ENCODE measurements at regions not wholly inside any gene's neighbourhood (a gene's known extent, or its start where the extent isn't known, plus 50 kb on each side); places are given as distances from the start of the nearest gene placed in this dataset.

DNA sequence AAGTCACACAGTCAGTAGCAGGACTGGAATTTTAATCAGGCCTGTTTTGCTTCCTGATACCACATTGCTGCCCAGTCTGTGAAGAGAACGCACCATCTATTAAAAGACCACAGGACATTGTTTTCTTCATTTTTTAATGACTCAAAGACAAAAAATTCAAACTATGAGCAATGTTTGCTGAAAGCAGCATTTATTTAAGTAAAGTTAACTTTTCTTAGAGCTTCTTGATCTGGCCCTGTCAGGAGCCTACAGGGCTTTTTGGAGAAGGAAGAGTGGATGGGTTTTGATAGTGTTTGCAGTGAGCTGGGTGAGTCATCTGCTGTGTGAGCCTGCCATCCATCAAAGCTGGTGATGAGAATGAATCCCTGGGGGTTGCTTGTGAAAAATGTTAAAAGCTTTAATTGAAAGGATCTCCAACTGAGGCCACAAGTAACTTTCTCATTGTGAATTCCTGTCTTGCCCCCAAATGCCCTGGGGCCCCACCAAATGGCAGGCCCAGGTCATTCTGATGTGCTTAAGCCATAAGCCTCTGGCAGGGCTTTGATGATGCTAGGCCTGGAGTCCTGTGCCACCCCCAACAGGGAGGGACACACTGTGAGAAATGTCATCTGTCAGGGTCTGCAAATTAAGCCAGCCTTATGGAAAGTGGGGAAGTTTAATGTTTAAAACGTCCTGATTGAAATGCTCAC is 136.2 kb upstream of the PFN2 start:
- 53 to 62% (median 56%) methylated on average over 2 of the region's 2 CpGs for WGBS, 3 donors
- no peaks in the 10 kb centered on the region for H3K36me3 ChIP-seq (ENCODE audit: insufficient read depth in 1 of 2, low read depth in 1 of 2)
- DNase-seq (no peak), ATAC-seq (peak; percentile 44 to 62 (median 54))
- H3K4me1 ChIP-seq, result peaks cover 2% of the 10 kb centered on the region
- H3K9me3 ChIP-seq, result peaks cover 2% of the 10 kb centered on the region
- no peak overlapping the region for H3K4me3 ChIP-seq
- no peak overlapping the region for H3K27ac ChIP-seq
- no peaks in the 10 kb centered on the region for H3K27me3 ChIP-seq (ENCODE audit: insufficient read depth in 3 of 3, low read length in 2 of 3)
- TF ChIP-seq, protein P1, sequence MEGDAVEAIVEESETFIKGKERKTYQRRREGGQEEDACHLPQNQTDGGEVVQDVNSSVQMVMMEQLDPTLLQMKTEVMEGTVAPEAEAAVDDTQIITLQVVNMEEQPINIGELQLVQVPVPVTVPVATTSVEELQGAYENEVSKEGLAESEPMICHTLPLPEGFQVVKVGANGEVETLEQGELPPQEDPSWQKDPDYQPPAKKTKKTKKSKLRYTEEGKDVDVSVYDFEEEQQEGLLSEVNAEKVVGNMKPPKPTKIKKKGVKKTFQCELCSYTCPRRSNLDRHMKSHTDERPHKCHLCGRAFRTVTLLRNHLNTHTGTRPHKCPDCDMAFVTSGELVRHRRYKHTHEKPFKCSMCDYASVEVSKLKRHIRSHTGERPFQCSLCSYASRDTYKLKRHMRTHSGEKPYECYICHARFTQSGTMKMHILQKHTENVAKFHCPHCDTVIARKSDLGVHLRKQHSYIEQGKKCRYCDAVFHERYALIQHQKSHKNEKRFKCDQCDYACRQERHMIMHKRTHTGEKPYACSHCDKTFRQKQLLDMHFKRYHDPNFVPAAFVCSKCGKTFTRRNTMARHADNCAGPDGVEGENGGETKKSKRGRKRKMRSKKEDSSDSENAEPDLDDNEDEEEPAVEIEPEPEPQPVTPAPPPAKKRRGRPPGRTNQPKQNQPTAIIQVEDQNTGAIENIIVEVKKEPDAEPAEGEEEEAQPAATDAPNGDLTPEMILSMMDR (IDR thresholded peaks at IDR 0.05), result no peak
- intact Hi-C loops (cut with DNase I), result no loop called here

- DNase-seq (no peak), ATAC-seq (peak in 2 of 4 donors; percentile 24 to 34)
- Histone ChIP-seq H3K27me3 (ENCODE audit: insufficient read depth in 3 of 3, low read length in 2 of 3) (no peaks in the 10 kb centered on the region), H3K27ac (no peak overlapping the region), H3K9me3 (peaks cover 8% of the 10 kb centered on the region), H3K36me3 (ENCODE audit: insufficient read depth in 1 of 2, low read depth in 1 of 2) (no peaks in the 10 kb centered on the region), H3K4me3 (no peak overlapping the region), H3K4me1 (peaks cover 2% of the 10 kb centered on the region)
- intact Hi-C loops (cut with DNase I), result no loop called here
- WGBS, 3 donors, result 69 to 87% (median 72%) methylated on average over 7 of the region's 7 CpGs
- TF ChIP-seq, protein P1 (IDR thresholded peaks at IDR 0.05), result no peak
Measured at GRCh38 chr3:150105886-150106612, 135.4 kb upstream of the PFN2 start.

GRCh38 chr3:150105025-150105424 is 134.3 kb upstream of the PFN2 start:
- no peaks in the 10 kb centered on the region for H3K27me3 ChIP-seq (ENCODE audit: insufficient read depth in 3 of 3, low read length in 2 of 3)
- H3K27ac ChIP-seq, result no peak overlapping the region
- DNase-seq (no peak), ATAC-seq (no peak)
- no peaks in the 10 kb centered on the region for H3K36me3 ChIP-seq (ENCODE audit: insufficient read depth in 1 of 2, low read depth in 1 of 2)
- no peak overlapping the region for H3K4me3 ChIP-seq
- H3K9me3 ChIP-seq, result peaks cover 8% of the 10 kb centered on the region
- TF ChIP-seq, protein P1 (IDR thresholded peaks at IDR 0.05), result no peak
- peaks cover 2% of the 10 kb centered on the region for H3K4me1 ChIP-seq
- whole genome bisulfite sequencing, 3 donors, result 78 to 98% (median 86%) methylated on average over 1 of the region's 1 CpG
- intact Hi-C loops (cut with DNase I), result no loop called here

DNA sequence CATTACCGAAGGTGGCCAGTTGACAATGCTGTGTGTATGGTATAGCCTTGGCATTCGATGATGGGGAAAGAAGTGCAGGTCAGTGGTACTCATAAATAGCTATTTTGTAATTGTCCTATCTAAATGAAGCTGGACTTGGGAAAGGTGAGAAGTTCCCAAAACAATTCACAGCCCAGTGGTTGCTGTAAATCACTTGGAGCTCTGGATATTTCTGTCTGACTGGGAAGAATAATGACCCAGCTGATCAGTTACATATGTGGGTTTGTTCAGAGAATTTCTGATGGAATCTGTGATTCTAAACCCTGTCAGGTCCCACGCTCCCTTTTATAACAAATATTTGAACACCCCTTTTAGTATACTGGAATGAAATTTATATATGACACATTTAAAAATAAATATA is 133.9 kb upstream of the PFN2 start:
- intact Hi-C loops (cut with DNase I), result no loop called here
- WGBS, 3 donors, result 59 to 74% (median 73%) methylated on average over 3 of the region's 3 CpGs

More for the DNA sequence above, 133.9 kb upstream of the PFN2 start:
- Histone ChIP-seq H3K36me3 (ENCODE audit: insufficient read depth in 1 of 2, low read depth in 1 of 2) (no peaks in the 10 kb centered on the region), H3K9me3 (peaks cover 8% of the 10 kb centered on the region), H3K4me1 (peaks cover 2% of the 10 kb centered on the region), H3K27ac (no peak overlapping the region), H3K27me3 (ENCODE audit: insufficient read depth in 3 of 3, low read length in 2 of 3) (no peaks in the 10 kb centered on the region), H3K4me3 (no peak overlapping the region)
- TF ChIP-seq, protein P1 (IDR thresholded peaks at IDR 0.05), result no peak
- DNase-seq (no peak), ATAC-seq (peak in 2 of 4 donors; percentile 39 to 62)

Data from psoas muscle (tissue), 7 donors.